BE2C (cell line): ENCODE measurements at regions not wholly inside any gene's neighbourhood (a gene's known extent, or its start where the extent isn't known, plus 50 kb on each side); places are given as distances from the start of the nearest gene placed in this dataset.

Experiments used
- DNase-seq: peaks from one replicate; pipeline ENCODE4 v3.0.0-alpha.2; 2020
- H3K27me3 ChIP-seq: fragments of 250-450 bp; sonication (Bioruptor Pico); 2 replicates; pipeline ENCODE4 v1.5.1; 2020; ENCODE audit warnings: mild to moderate bottlenecking
- H3K36me3 ChIP-seq: fragments of 250-450 bp; sonication (Bioruptor Pico); 2 replicates; pipeline ENCODE4 v1.5.1; 2020; ENCODE audit warnings: mild to moderate bottlenecking
- H3K4me1 ChIP-seq: fragments of 250-450 bp; sonication (Bioruptor Pico); 2 replicates; pipeline ENCODE4 v1.5.1; 2020
- H3K4me3 ChIP-seq: 2 replicates; pipeline ENCODE4 v1.5.1; 2011; ENCODE audit warnings: low read depth, low read length
- H3K9me3 ChIP-seq: fragments of 250-450 bp; sonication (Bioruptor Pico); 2 replicates; pipeline ENCODE4 v1.5.1; 2020
- TF ChIP-seq, protein P1 (sequence below): IDR thresholded peaks from 2 replicates; pipeline ENCODE4 v1.5.1; 2012; ENCODE audit warnings: mild to moderate bottlenecking, low read depth, low read length

DNA sequence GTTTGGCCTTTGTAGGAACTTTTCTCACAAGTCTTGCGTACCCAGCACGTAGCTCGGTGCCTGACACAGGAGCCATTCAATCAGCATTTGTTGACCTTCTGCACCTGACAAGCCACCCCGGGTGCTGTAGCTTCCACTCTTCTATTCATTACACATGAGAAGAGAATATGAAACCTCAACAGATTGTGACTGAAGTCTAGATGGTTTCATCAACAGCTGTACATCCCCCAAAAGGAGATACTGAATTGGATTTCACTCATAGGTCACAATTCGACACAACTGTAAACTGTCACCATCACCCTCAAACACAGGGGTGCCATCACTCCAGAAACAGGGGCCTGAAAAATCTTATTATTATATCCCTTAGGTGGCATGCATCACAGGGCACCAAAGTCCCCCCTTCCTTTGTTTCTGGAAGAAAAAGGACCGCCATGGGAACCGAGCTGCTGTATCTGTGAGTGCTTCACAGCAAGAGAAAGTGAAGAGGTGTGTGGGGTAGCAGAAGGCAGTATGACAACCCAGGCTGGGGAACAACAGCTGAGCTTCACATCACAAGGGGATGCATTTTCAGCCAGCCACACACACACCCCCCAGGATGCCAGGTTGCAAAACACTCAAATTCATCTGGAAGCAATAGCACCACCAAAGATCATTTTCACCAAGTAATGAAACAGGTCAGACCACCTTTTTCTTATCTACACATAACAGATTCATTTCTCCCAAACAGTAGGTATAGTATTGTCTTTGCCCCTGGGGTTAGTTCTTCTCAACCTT lies 225.7 kb downstream of the TOMM20 start:
- TF ChIP-seq, protein P1, sequence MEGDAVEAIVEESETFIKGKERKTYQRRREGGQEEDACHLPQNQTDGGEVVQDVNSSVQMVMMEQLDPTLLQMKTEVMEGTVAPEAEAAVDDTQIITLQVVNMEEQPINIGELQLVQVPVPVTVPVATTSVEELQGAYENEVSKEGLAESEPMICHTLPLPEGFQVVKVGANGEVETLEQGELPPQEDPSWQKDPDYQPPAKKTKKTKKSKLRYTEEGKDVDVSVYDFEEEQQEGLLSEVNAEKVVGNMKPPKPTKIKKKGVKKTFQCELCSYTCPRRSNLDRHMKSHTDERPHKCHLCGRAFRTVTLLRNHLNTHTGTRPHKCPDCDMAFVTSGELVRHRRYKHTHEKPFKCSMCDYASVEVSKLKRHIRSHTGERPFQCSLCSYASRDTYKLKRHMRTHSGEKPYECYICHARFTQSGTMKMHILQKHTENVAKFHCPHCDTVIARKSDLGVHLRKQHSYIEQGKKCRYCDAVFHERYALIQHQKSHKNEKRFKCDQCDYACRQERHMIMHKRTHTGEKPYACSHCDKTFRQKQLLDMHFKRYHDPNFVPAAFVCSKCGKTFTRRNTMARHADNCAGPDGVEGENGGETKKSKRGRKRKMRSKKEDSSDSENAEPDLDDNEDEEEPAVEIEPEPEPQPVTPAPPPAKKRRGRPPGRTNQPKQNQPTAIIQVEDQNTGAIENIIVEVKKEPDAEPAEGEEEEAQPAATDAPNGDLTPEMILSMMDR = no peak
- H3K4me1 ChIP-seq = peaks cover 4% of the 10 kb centered on the region
- no peaks in the 10 kb centered on the region for H3K36me3 ChIP-seq
- DNase-seq = no peak
- no peaks in the 10 kb centered on the region for H3K9me3 ChIP-seq
- H3K4me3 ChIP-seq = no peak overlapping the region
- no peaks in the 10 kb centered on the region for H3K27me3 ChIP-seq

DNA sequence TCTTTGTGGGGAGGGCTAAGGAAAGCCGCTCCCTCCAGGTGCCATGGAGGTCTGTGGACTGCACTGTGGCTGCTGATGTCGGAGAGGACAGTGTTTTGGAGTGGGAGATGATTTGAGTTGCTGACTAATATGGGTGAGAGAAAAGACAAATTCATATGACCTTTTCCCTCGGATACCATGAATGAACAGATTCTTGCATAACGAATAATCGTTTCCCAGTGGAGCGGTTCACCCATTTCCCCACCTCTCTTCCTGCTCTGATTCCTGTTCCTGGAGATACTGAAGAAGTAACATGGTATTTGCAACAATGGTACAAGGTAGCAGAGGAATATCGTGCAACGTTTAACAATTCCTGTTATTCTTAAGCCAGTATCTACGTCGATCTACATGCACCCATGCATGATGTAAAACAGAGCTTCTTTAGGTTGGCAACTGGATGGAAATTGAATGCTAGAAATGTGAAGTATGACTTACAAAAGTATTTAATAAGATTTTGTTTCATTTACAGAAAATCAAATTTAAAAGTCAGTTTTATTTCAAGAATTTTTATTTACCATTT lies 227.1 kb downstream of the TOMM20 start:
- Histone ChIP-seq H3K4me1 (peaks cover 4% of the 10 kb centered on the region), H3K9me3 (no peaks in the 10 kb centered on the region), H3K4me3 (no peak overlapping the region), H3K36me3 (no peaks in the 10 kb centered on the region), H3K27me3 (no peaks in the 10 kb centered on the region)
- DNase-seq = no peak
- TF ChIP-seq, protein P1 = no peak

DNA sequence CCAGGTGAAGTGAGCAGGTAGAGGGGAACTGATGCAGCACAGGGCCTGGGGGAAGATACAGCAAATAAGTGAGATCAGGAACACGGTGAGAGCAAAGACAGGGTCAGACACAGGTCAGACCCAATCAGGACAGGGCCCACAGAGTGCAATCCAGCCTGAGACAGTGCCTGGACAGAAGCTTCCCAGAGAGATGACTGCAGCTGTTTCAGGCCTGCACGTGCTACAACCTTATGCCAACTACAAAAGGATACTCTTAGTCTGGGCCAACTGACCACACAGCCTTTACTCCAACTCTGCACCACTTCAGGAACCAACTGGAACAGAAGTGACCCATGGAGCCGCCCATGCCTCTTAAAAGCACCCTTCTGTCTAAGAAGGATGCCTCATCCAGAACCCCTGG lies 228.0 kb downstream of the TOMM20 start:
- no peak for DNase-seq
- Histone ChIP-seq H3K4me3 (no peak overlapping the region), H3K9me3 (no peaks in the 10 kb centered on the region), H3K36me3 (no peaks in the 10 kb centered on the region), H3K4me1 (peaks cover 4% of the 10 kb centered on the region), H3K27me3 (no peaks in the 10 kb centered on the region)
- TF ChIP-seq, protein P1 = no peak

DNA sequence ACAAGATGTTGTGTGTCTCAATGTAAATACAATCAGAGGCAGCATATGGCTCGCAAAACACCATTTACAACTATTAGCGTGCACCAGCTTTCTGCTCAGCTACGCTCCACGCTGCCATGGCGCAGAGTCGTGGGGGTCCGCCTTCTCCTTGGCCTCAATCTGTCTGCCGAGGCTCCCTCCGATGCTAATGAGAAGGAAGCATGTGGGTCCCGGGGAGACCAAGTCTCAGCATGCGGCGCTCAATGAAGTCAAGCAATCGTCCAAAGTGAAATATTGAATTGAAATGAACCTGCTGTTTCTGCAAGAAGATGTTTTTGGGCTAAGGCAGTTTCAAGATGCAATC lies 228.9 kb downstream of the TOMM20 start:
- no peaks in the 10 kb centered on the region for H3K27me3 ChIP-seq
- H3K4me1 ChIP-seq = peaks cover 4% of the 10 kb centered on the region
- H3K36me3 ChIP-seq = no peaks in the 10 kb centered on the region
- TF ChIP-seq, protein P1 = no peak
- H3K9me3 ChIP-seq = no peaks in the 10 kb centered on the region
- no peak overlapping the region for H3K4me3 ChIP-seq
- no peak for DNase-seq

DNA sequence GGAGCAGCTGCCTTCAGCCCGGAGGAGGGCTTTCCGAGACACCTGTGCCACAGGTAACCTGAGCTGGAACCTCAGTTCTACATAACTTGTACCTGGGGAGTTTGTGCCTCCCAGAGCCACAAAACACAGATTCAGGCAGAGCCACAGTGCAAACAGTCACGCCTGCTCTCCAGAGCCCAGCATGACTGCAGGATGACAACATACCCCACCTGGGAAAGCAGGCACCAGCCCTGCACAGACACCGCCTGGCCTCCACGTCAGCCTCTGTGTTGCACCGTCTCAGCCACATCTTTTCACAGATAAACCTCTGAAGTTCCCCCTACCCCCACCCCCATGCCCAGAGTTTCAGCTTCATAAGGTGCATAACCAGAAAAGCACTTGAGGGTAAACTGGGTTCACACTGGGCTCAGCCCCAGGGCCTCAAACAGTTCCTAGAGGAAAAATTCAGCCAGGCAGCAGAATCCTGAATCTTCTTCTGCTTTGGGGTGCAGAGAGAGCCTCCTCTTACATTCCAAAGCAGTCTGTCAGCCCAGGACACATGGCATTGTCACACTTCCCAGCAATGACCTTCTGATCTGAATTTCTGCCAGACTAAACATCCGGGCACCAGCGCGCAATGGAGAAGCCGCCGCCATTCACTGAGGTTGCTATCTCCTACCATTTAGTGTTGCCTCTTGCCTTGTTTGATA lies 229.5 kb downstream of the TOMM20 start:
- Histone ChIP-seq H3K9me3 (no peaks in the 10 kb centered on the region), H3K36me3 (no peaks in the 10 kb centered on the region), H3K4me1 (peaks cover 4% of the 10 kb centered on the region), H3K4me3 (no peak overlapping the region), H3K27me3 (no peaks in the 10 kb centered on the region)
- TF ChIP-seq, protein P1 = no peak
- no peak for DNase-seq
